GM21717 (cell line): ENCODE measurements at regions not wholly inside any gene's neighbourhood (a gene's known extent, or its start where the extent isn't known, plus 50 kb on each side); places are given as distances from the start of the nearest gene placed in this dataset.

Source experiments
- ATAC-seq: cut with Tn5 transposase; IDR thresholded peaks from one replicate; pipeline ENCODE4 v1.9.1; 2021; ENCODE audit warnings: mild to moderate bottlenecking, moderate library complexity; ENCODE audit not compliant: unreplicated experiment

- ATAC-seq = no peak
These were observed 1334.5 kb upstream of the ADGRB3 start for GRCh38 chr6:67300430-67301040.

GRCh38 chr6:67292169-67292568 is 1342.9 kb upstream of the ADGRB3 start:
- ATAC-seq = no peak

GRCh38 chr6:67287566-67287965 is 1347.5 kb upstream of the ADGRB3 start:
- ATAC-seq = no peak

- ATAC-seq = no peak
These were observed 1349.1 kb upstream of the ADGRB3 start for GRCh38 chr6:67285770-67286495.

- no peak for ATAC-seq
These were observed 1357.8 kb upstream of the ADGRB3 start for GRCh38 chr6:67277312-67277711.

GRCh38 chr6:67265996-67266921 is 1368.8 kb upstream of the ADGRB3 start:
- no peak for ATAC-seq

GRCh38 chr6:67252663-67253062 is 1382.4 kb upstream of the ADGRB3 start:
- ATAC-seq = no peak

- ATAC-seq = no peak
These were observed 1387.0 kb upstream of the ADGRB3 start for GRCh38 chr6:67248077-67248476.

- ATAC-seq = no peak
These were observed 1391.0 kb upstream of the ADGRB3 start for GRCh38 chr6:67244037-67244436.

GRCh38 chr6:67237277-67237676 is 1397.8 kb upstream of the ADGRB3 start:
- ATAC-seq = no peak

GRCh38 chr6:67231092-67231491 is 1404.0 kb upstream of the ADGRB3 start:
- ATAC-seq = no peak

GRCh38 chr6:67224989-67225388 is 1410.1 kb upstream of the ADGRB3 start:
- ATAC-seq = no peak

GRCh38 chr6:67221226-67221625 is 1413.9 kb upstream of the ADGRB3 start:
- no peak for ATAC-seq

- ATAC-seq = no peak
These were observed 1415.7 kb upstream of the ADGRB3 start for GRCh38 chr6:67219346-67219745.

- ATAC-seq = no peak
These were observed 1422.5 kb upstream of the ADGRB3 start for GRCh38 chr6:67212584-67212983.

- ATAC-seq = no peak
These were observed 1424.6 kb upstream of the ADGRB3 start for GRCh38 chr6:67210450-67210849.

- no peak for ATAC-seq
These were observed 1433.5 kb upstream of the ADGRB3 start for GRCh38 chr6:67201563-67201962.

- ATAC-seq = no peak
These were observed 1434.3 kb upstream of the ADGRB3 start for GRCh38 chr6:67200626-67201403.

- ATAC-seq = no peak
These were observed 1435.7 kb upstream of the ADGRB3 start for GRCh38 chr6:67199425-67199824.

GRCh38 chr6:67190733-67191132 is 1444.3 kb upstream of the ADGRB3 start:
- no peak for ATAC-seq

- no peak for ATAC-seq
These were observed 1450.7 kb upstream of the ADGRB3 start for GRCh38 chr6:67184405-67184804.
